ENCODE measurements at regions not wholly inside any gene's neighbourhood (a gene's known extent, or its start where the extent isn't known, plus 50 kb on each side); places are given as distances from the start of the nearest gene placed in this dataset.

GRCh38 chr20:39660965-39661364 is 698.8 kb downstream of the DHX35 start:
- TF ChIP-seq, protein P1, sequence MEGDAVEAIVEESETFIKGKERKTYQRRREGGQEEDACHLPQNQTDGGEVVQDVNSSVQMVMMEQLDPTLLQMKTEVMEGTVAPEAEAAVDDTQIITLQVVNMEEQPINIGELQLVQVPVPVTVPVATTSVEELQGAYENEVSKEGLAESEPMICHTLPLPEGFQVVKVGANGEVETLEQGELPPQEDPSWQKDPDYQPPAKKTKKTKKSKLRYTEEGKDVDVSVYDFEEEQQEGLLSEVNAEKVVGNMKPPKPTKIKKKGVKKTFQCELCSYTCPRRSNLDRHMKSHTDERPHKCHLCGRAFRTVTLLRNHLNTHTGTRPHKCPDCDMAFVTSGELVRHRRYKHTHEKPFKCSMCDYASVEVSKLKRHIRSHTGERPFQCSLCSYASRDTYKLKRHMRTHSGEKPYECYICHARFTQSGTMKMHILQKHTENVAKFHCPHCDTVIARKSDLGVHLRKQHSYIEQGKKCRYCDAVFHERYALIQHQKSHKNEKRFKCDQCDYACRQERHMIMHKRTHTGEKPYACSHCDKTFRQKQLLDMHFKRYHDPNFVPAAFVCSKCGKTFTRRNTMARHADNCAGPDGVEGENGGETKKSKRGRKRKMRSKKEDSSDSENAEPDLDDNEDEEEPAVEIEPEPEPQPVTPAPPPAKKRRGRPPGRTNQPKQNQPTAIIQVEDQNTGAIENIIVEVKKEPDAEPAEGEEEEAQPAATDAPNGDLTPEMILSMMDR (IDR thresholded peaks at IDR 0.05) = no peak
- TF ChIP-seq, protein P2, sequence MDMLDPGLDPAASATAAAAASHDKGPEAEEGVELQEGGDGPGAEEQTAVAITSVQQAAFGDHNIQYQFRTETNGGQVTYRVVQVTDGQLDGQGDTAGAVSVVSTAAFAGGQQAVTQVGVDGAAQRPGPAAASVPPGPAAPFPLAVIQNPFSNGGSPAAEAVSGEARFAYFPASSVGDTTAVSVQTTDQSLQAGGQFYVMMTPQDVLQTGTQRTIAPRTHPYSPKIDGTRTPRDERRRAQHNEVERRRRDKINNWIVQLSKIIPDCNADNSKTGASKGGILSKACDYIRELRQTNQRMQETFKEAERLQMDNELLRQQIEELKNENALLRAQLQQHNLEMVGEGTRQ (CRISPR knock-in tag; IDR thresholded peaks at IDR 0.05) = no peak
- TF ChIP-seq, protein P3, sequence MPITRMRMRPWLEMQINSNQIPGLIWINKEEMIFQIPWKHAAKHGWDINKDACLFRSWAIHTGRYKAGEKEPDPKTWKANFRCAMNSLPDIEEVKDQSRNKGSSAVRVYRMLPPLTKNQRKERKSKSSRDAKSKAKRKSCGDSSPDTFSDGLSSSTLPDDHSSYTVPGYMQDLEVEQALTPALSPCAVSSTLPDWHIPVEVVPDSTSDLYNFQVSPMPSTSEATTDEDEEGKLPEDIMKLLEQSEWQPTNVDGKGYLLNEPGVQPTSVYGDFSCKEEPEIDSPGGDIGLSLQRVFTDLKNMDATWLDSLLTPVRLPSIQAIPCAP (CRISPR knock-in tag; IDR thresholded peaks at IDR 0.05) = no peak
- TF ChIP-seq ATF3 (CRISPR knock-in tag; conservative IDR thresholded peaks at IDR 0.05) = no peak
- TF ChIP-seq SP1 (CRISPR knock-in tag; conservative IDR thresholded peaks at IDR 0.05) = no peak
- TF ChIP-seq FOXJ3 (CRISPR knock-in tag; IDR thresholded peaks at IDR 0.05; ENCODE audit: borderline replicate concordance) = no peak
- TF ChIP-seq, protein P4, sequence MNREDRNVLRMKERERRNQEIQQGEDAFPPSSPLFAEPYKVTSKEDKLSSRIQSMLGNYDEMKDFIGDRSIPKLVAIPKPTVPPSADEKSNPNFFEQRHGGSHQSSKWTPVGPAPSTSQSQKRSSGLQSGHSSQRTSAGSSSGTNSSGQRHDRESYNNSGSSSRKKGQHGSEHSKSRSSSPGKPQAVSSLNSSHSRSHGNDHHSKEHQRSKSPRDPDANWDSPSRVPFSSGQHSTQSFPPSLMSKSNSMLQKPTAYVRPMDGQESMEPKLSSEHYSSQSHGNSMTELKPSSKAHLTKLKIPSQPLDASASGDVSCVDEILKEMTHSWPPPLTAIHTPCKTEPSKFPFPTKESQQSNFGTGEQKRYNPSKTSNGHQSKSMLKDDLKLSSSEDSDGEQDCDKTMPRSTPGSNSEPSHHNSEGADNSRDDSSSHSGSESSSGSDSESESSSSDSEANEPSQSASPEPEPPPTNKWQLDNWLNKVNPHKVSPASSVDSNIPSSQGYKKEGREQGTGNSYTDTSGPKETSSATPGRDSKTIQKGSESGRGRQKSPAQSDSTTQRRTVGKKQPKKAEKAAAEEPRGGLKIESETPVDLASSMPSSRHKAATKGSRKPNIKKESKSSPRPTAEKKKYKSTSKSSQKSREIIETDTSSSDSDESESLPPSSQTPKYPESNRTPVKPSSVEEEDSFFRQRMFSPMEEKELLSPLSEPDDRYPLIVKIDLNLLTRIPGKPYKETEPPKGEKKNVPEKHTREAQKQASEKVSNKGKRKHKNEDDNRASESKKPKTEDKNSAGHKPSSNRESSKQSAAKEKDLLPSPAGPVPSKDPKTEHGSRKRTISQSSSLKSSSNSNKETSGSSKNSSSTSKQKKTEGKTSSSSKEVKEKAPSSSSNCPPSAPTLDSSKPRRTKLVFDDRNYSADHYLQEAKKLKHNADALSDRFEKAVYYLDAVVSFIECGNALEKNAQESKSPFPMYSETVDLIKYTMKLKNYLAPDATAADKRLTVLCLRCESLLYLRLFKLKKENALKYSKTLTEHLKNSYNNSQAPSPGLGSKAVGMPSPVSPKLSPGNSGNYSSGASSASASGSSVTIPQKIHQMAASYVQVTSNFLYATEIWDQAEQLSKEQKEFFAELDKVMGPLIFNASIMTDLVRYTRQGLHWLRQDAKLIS (CRISPR knock-in tag; IDR thresholded peaks at IDR 0.05; ENCODE audit: borderline replicate concordance) = no peak
- TF ChIP-seq JUN (CRISPR knock-in tag; IDR thresholded peaks at IDR 0.05) = no peak
- no peak for TF ChIP-seq MLX (CRISPR knock-in tag; IDR thresholded peaks at IDR 0.05)
- TF ChIP-seq ETV6 (CRISPR knock-in tag; IDR thresholded peaks at IDR 0.05) = no peak
- TF ChIP-seq ATF1 (CRISPR knock-in tag; IDR thresholded peaks at IDR 0.05) = no peak

Data from WTC11 (cell line).